Prostate gland (tissue), 2 donors: ENCODE measurements at regions not wholly inside any gene's neighbourhood (a gene's known extent, or its start where the extent isn't known, plus 50 kb on each side); places are given as distances from the start of the nearest gene placed in this dataset.

Experiments used
- DNase-seq: peaks from one replicate; pipeline ENCODE4 v3.0.0-alpha.2; 2019; ENCODE audit warnings: low spot score
- H3K27ac ChIP-seq, 2 donors: fragments of 200-600 bp; sonication (generic); 2 replicates each; pipeline ENCODE4 v1.5.1; 2017 to 2019
- H3K27me3 ChIP-seq: fragments of 200-600 bp; sonication (generic); replicated peaks from 2 replicates; pipeline ENCODE4 v1.5.1; 2019; ENCODE audit not compliant: insufficient read depth
- H3K36me3 ChIP-seq, 2 donors: fragments of 200-600 bp; sonication (generic); 1 replicate in 1 of 2; 2 replicates in 1 of 2; pipeline versions ENCODE4 v1.5.1 to v1.8.1; 2017 to 2019
- H3K4me1 ChIP-seq: fragments of 200-600 bp; sonication (generic); replicated peaks from 2 replicates; pipeline ENCODE4 v1.5.1; 2019
- H3K4me3 ChIP-seq, 2 donors: fragments of 200-600 bp; sonication (generic); 2 replicates each; pipeline ENCODE4 v1.5.1; 2017 to 2019
- H3K9me3 ChIP-seq: fragments of 200-600 bp; sonication (generic); 2 replicates; pipeline ENCODE4 v1.5.1; 2017
- CTCF ChIP-seq, 4 experiments: fragments of 200-600 bp in 2 of 4; fragments of 450-650 bp in 2 of 4; sonication (generic) in 2 of 4; IDR thresholded peaks; 1 replicate in 3 of 4; 2 replicates in 1 of 4; pipeline ENCODE4 v1.5.1; 2016 to 2019; ENCODE audit warnings: antibody characterized with exemption in 4 of 4, mild to moderate bottlenecking in 2 of 4, moderate library complexity in 2 of 4
- POLR2A ChIP-seq: fragments of 450-650 bp; IDR thresholded peaks from one replicate; pipeline ENCODE4 v1.6.1; 2016; ENCODE audit warnings: antibody characterized with exemption, mild to moderate bottlenecking
- POLR2AphosphoS5 ChIP-seq: sonication (generic); formaldehyde crosslinking; IDR thresholded peaks from one replicate; pipeline ENCODE4 v1.6.1; 2017; ENCODE audit warnings: antibody characterized with exemption
- WGBS: methylation state at CpG from one replicate; pipeline ENCODE4 v1.1.5; 2018; 5-methylcytosine and 5-hydroxymethylcytosine counted together
- intact Hi-C: fragments of 100-400 bp; cut with DNase I; formaldehyde crosslinking; loops from one replicate; pipeline ENCODE4 v1.14.2; 2022

GRCh38 chr12:58761308-58761707, 159.0 kb downstream of the LRIG3 start:
- intact Hi-C loops = no loop called here
- H3K27ac ChIP-seq = no peak overlapping the region
- no peak for TF ChIP-seq POLR2AphosphoS5
- no peak for TF ChIP-seq POLR2A
- no peak for TF ChIP-seq CTCF (IDR thresholded peaks at IDR 0.05)
- WGBS = 63% methylated on average over 1 of the region's 1 CpG
- no peak for DNase-seq
- no peaks in the 10 kb centered on the region for H3K27me3 ChIP-seq
- H3K9me3 ChIP-seq = no peaks in the 10 kb centered on the region
- H3K36me3 ChIP-seq = no peaks in the 10 kb centered on the region
- H3K4me3 ChIP-seq = no peak overlapping the region
- H3K4me1 ChIP-seq = no peaks in the 10 kb centered on the region

GRCh38 chr12:58764100-58764953, 156.0 kb downstream of the LRIG3 start:
- H3K4me3 ChIP-seq = no peak overlapping the region
- TF ChIP-seq CTCF (IDR thresholded peaks at IDR 0.05) = no peak
- TF ChIP-seq POLR2AphosphoS5 = no peak
- TF ChIP-seq POLR2A = no peak
- H3K27ac ChIP-seq = no peak overlapping the region
- H3K27me3 ChIP-seq = no peaks in the 10 kb centered on the region
- whole genome bisulfite sequencing = 56% methylated on average over 6 of the region's 6 CpGs
- intact Hi-C loops = no loop called here
- H3K36me3 ChIP-seq = no peaks in the 10 kb centered on the region
- H3K9me3 ChIP-seq = no peaks in the 10 kb centered on the region
- no peak for DNase-seq
- no peaks in the 10 kb centered on the region for H3K4me1 ChIP-seq

- no peak for DNase-seq
- H3K4me1 ChIP-seq = no peaks in the 10 kb centered on the region
- no peak overlapping the region for H3K4me3 ChIP-seq
- no peaks in the 10 kb centered on the region for H3K27me3 ChIP-seq
- intact Hi-C loops = no loop called here
- H3K27ac ChIP-seq = no peak overlapping the region
- TF ChIP-seq POLR2A = no peak
- TF ChIP-seq POLR2AphosphoS5 = no peak
- TF ChIP-seq CTCF (IDR thresholded peaks at IDR 0.05) = no peak
- 33% methylated on average over 2 of the region's 2 CpGs for WGBS
- H3K36me3 ChIP-seq = no peaks in the 10 kb centered on the region
- no peaks in the 10 kb centered on the region for H3K9me3 ChIP-seq
Measured at GRCh38 chr12:58765076-58765475, 155.2 kb downstream of the LRIG3 start.

- H3K4me3 ChIP-seq = no peak overlapping the region
- intact Hi-C loops = no loop called here
- H3K27ac ChIP-seq = no peak overlapping the region
- H3K9me3 ChIP-seq = no peaks in the 10 kb centered on the region
- H3K4me1 ChIP-seq = no peaks in the 10 kb centered on the region
- TF ChIP-seq CTCF (IDR thresholded peaks at IDR 0.05) (no peak), POLR2AphosphoS5 (peak; percentile 51)
- WGBS = 62% methylated on average over 4 of the region's 4 CpGs
- H3K27me3 ChIP-seq = no peaks in the 10 kb centered on the region
- DNase-seq = peak; percentile 7
- no peaks in the 10 kb centered on the region for H3K36me3 ChIP-seq
Measured at GRCh38 chr12:58765653-58766512, 154.4 kb downstream of the LRIG3 start.
